DOHH2 (cell line): ENCODE measurements at regions not wholly inside any gene's neighbourhood (a gene's known extent, or its start where the extent isn't known, plus 50 kb on each side); places are given as distances from the start of the nearest gene placed in this dataset.

Experiments
- EZH2phosphoT487 ChIP-seq: fragments of 200-600 bp; sonication (generic); IDR thresholded peaks from 2 replicates; pipeline ENCODE4 v1.6.1; 2017; ENCODE audit warnings: borderline replicate concordance, mild to moderate bottlenecking, antibody characterized with exemption, low read length, moderate library complexity, mixed read lengths
- TF ChIP-seq, protein P1 (sequence below): fragments of 200-600 bp; sonication (generic); IDR thresholded peaks from one replicate; pipeline ENCODE4 v1.5.1; 2014; ENCODE audit warnings: antibody characterized with exemption, mild to moderate bottlenecking, low read depth, low read length; ENCODE audit not compliant: poor library complexity, severe bottlenecking

GRCh38 chr5:4540375-4541173 lies 599.6 kb upstream of the ADAMTS16 start:
- TF ChIP-seq, protein P1, sequence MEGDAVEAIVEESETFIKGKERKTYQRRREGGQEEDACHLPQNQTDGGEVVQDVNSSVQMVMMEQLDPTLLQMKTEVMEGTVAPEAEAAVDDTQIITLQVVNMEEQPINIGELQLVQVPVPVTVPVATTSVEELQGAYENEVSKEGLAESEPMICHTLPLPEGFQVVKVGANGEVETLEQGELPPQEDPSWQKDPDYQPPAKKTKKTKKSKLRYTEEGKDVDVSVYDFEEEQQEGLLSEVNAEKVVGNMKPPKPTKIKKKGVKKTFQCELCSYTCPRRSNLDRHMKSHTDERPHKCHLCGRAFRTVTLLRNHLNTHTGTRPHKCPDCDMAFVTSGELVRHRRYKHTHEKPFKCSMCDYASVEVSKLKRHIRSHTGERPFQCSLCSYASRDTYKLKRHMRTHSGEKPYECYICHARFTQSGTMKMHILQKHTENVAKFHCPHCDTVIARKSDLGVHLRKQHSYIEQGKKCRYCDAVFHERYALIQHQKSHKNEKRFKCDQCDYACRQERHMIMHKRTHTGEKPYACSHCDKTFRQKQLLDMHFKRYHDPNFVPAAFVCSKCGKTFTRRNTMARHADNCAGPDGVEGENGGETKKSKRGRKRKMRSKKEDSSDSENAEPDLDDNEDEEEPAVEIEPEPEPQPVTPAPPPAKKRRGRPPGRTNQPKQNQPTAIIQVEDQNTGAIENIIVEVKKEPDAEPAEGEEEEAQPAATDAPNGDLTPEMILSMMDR, result no peak
- TF ChIP-seq EZH2phosphoT487, result no peak
